H1 (cell line): ENCODE measurements at regions not wholly inside any gene's neighbourhood (a gene's known extent, or its start where the extent isn't known, plus 50 kb on each side); places are given as distances from the start of the nearest gene placed in this dataset.
A peak's percentile ranks its signal among the peaks of the same experiment; 100 is the strongest.

Experiments used
- CTCF ChIA-PET: fragments of 300-600 bp; sonication (Branson Sonifier 250); formaldehyde crosslinking; loops from one replicate; lab custom pipeline; 2021; ENCODE audit not compliant: partially characterized antibody; lab: Charles Lee
- POLR2A ChIA-PET: fragments of 300-600 bp; sonication (Branson Sonifier 250); formaldehyde crosslinking; loops from one replicate; lab custom pipeline; 2021; ENCODE audit warnings: inconsistent platforms; ENCODE audit not compliant: partially characterized antibody; lab: Charles Lee
- DNase-seq, 2 experiments: peaks; one replicate each; pipeline versions ENCODE4 v3.0.0 to v3.0.0-alpha.2; 2010 to 2022; ENCODE audit warnings: low spot score in 2 of 2, low read depth in 1 of 2, mixed read lengths in 1 of 2
- FAIRE-seq: peaks from 2 replicates; lab custom pipeline; 2011; peaks lifted over from hg19 to GRCh38; lab: Jason Lieb, UNC
- H2AFZ ChIP-seq: 2 replicates; pipeline ENCODE4 v1.8.1; 2012; ENCODE audit warnings: low read length, inconsistent platforms
- H2AK5ac ChIP-seq: 2 replicates; pipeline ENCODE4 v1.6.1; 2013; ENCODE audit warnings: low read depth, low read length
- H2BK120ac ChIP-seq: replicated peaks from 2 replicates; pipeline ENCODE3; 2013; ENCODE audit warnings: low read depth, low read length, inconsistent platforms
- H2BK12ac ChIP-seq: 2 replicates; pipeline ENCODE4 v1.6.1; 2013; ENCODE audit warnings: low read depth, low read length
- H2BK15ac ChIP-seq: 2 replicates; pipeline ENCODE4 v1.6.1; 2013; ENCODE audit warnings: low read length
- H2BK20ac ChIP-seq: 2 replicates; pipeline ENCODE4 v1.6.1; 2013; ENCODE audit warnings: low read length
- H2BK5ac ChIP-seq: 2 replicates; pipeline ENCODE4 v1.6.1; 2013; ENCODE audit warnings: low read depth, low read length
- H3K14ac ChIP-seq: 2 replicates; pipeline ENCODE4 v1.6.1; 2013; ENCODE audit warnings: inconsistent platforms; ENCODE audit not compliant: insufficient read length
- H3K18ac ChIP-seq: 2 replicates; pipeline ENCODE4 v1.6.1; 2013; ENCODE audit warnings: low read length; ENCODE audit errors: extremely low read depth
- H3K23ac ChIP-seq: 2 replicates; pipeline ENCODE4 v1.6.1; 2013; ENCODE audit warnings: inconsistent platforms; ENCODE audit not compliant: insufficient read length
- H3K23me2 ChIP-seq: 2 replicates; pipeline ENCODE4 v1.6.1; 2013; ENCODE audit warnings: low read depth, low read length
- H3K27ac ChIP-seq: 2 replicates; pipeline ENCODE4 v1.6.1; 2011; ENCODE audit warnings: low read depth, low read length, inconsistent platforms
- H3K27me3 ChIP-seq, 4 experiments: replicated peaks in 1 of 4; 1 replicate in 1 of 4; 2 replicates in 3 of 4; pipeline versions ENCODE4 v1.6.1 to v1.8.1; 2011 to 2013; ENCODE audit warnings: low read length in 3 of 4, mild to moderate bottlenecking in 3 of 4, inconsistent platforms in 2 of 4, mixed read lengths in 2 of 4, moderate library complexity in 1 of 4; ENCODE audit not compliant: control insufficient read depth in 3 of 4, insufficient read depth in 3 of 4; ENCODE audit errors: extremely low read depth in 1 of 4
- H3K36me3 ChIP-seq, 4 experiments: 2 replicates each; pipeline versions ENCODE4 v1.6.1 to v1.8.1; 2011 to 2013; ENCODE audit warnings: mild to moderate bottlenecking in 4 of 4, low read length in 3 of 4, moderate library complexity in 2 of 4, control low read depth in 1 of 4, inconsistent platforms in 1 of 4; ENCODE audit not compliant: insufficient read depth in 4 of 4, control insufficient read depth in 2 of 4
- H3K4ac ChIP-seq: replicated peaks from 2 replicates; pipeline ENCODE3; 2013; ENCODE audit warnings: low read length, low read depth, mixed read lengths, inconsistent platforms; ENCODE audit not compliant: insufficient read length
- H3K4me1 ChIP-seq, 4 experiments: replicated peaks in 1 of 4; 1 replicate in 1 of 4; 2 replicates in 3 of 4; pipeline versions ENCODE4 v1.6.1 to v1.8.1; 2011 to 2013; ENCODE audit warnings: low read length in 3 of 4, inconsistent platforms in 2 of 4, mixed read lengths in 1 of 4; ENCODE audit not compliant: insufficient read depth in 4 of 4, control insufficient read depth in 3 of 4
- H3K4me2 ChIP-seq, 2 experiments: 2 replicates each; pipeline versions ENCODE4 v1.6.1 to v1.8.1; 2011 to 2013; ENCODE audit warnings: low read depth in 2 of 2, low read length in 2 of 2, control low read depth in 1 of 2, inconsistent platforms in 1 of 2, mild to moderate bottlenecking in 1 of 2; ENCODE audit not compliant: insufficient read depth in 1 of 2
- H3K4me3 ChIP-seq, 4 experiments: fragments of 200-600, 300-600 bp in 1 of 4; sonication (generic), shearing (Covaris generic), sonication (Bioruptor Twin) in 1 of 4; 2 replicates each; pipeline versions ENCODE4 v1.5.1 to v1.8.1; 2011 to 2016; ENCODE audit warnings: low read length in 4 of 4, low read depth in 3 of 4, control low read depth in 2 of 4, inconsistent platforms in 2 of 4, mild to moderate bottlenecking in 2 of 4, mixed read lengths in 1 of 4, moderate library complexity in 1 of 4; ENCODE audit not compliant: insufficient read depth in 2 of 4; ENCODE audit errors: extremely low read depth in 1 of 4
- H3K56ac ChIP-seq: replicated peaks from 2 replicates; pipeline ENCODE3; 2013; ENCODE audit warnings: low read depth, mild to moderate bottlenecking, mixed read lengths, low read length, inconsistent platforms; ENCODE audit not compliant: insufficient read length
- H3K79me1 ChIP-seq: 2 replicates; pipeline ENCODE4 v1.6.1; 2013; ENCODE audit warnings: low read depth, low read length, control low read depth
- H3K79me2 ChIP-seq, 2 experiments: 2 replicates each; pipeline versions ENCODE4 v1.6.1 to v1.8.1; 2012 to 2013; ENCODE audit warnings: low read length in 2 of 2, mild to moderate bottlenecking in 2 of 2, inconsistent platforms in 1 of 2; ENCODE audit not compliant: insufficient read depth in 2 of 2, control insufficient read depth in 1 of 2
- H3K9ac ChIP-seq, 4 experiments: replicated peaks in 1 of 4; 1 replicate in 1 of 4; 2 replicates in 3 of 4; pipeline versions ENCODE4 v1.6.1 to v1.8.1; 2011 to 2013; ENCODE audit warnings: low read depth in 3 of 4, low read length in 3 of 4, control low read depth in 2 of 4, mild to moderate bottlenecking in 2 of 4, moderate library complexity in 2 of 4, inconsistent platforms in 1 of 4; ENCODE audit errors: extremely low read depth in 1 of 4
- H3K9me3 ChIP-seq, 2 experiments: 2 replicates each; pipeline versions ENCODE4 v1.6.1 to v1.8.1; 2012 to 2013; ENCODE audit warnings: mild to moderate bottlenecking in 2 of 2, moderate library complexity in 2 of 2, control low read depth in 1 of 2, inconsistent platforms in 1 of 2, low read depth in 1 of 2, low read length in 1 of 2, mixed read lengths in 1 of 2; ENCODE audit not compliant: insufficient read depth in 2 of 2
- H4K20me1 ChIP-seq, 2 experiments: replicated peaks in 1 of 2; 2 replicates each; pipeline versions ENCODE3 to v1.8.1; 2011 to 2013; ENCODE audit warnings: inconsistent platforms in 2 of 2, low read length in 2 of 2, mild to moderate bottlenecking in 1 of 2; ENCODE audit not compliant: insufficient read depth in 2 of 2, control insufficient read depth in 1 of 2
- H4K5ac ChIP-seq: 2 replicates; pipeline ENCODE4 v1.6.1; 2013; ENCODE audit warnings: low read length, low read depth, mixed read lengths, inconsistent platforms; ENCODE audit not compliant: insufficient read length
- H4K8ac ChIP-seq: 2 replicates; pipeline ENCODE4 v1.8.0; 2013; ENCODE audit warnings: mild to moderate bottlenecking, moderate library complexity, low read length, inconsistent platforms; ENCODE audit not compliant: insufficient read depth; ENCODE audit errors: extremely low read depth
- H4K91ac ChIP-seq: replicated peaks from 2 replicates; pipeline ENCODE3; 2013; ENCODE audit warnings: low read length, mixed read lengths, inconsistent platforms; ENCODE audit not compliant: insufficient read length
- BCL11A ChIP-seq, 2 experiments: IDR thresholded peaks; one replicate each; pipeline ENCODE4 v1.6.1; 2011; ENCODE audit warnings: low read depth in 2 of 2, low read length in 2 of 2, mild to moderate bottlenecking in 2 of 2
- WGBS, 2 experiments: shearing (Covaris generic) in 1 of 2; methylation state at CpG; one replicate each; pipeline versions ENCODE4 v1.1.6 to v1.1.7; 2013 to 2015; ENCODE audit warnings: low lambda C conversion rate in 2 of 2, mixed read lengths in 2 of 2, inconsistent platforms in 1 of 2, low coverage in 1 of 2, missing lambda C conversion rate in 1 of 2; ENCODE audit not compliant: insufficient replicate concordance in 2 of 2, insufficient coverage in 1 of 2, insufficient read length in 1 of 2; ENCODE audit errors: extremely low coverage in 1 of 2, missing lambda C conversion rate in 1 of 2; 5-methylcytosine and 5-hydroxymethylcytosine counted together

- H3K23ac ChIP-seq: no peak overlapping the region
- ChIA-PET CTCF (interaction anchor here (0.9 kb wide), 1 partner anchor 107 kb away, joined by 3 read pairs; no protein-coding TSS in a partner anchor), POLR2A (no interaction called here)
- H2BK5ac ChIP-seq: no peak overlapping the region
- no peak overlapping the region for H4K91ac ChIP-seq
- H2AFZ ChIP-seq: no peak overlapping the region
- DNase-seq (no peak), FAIRE-seq (peak; percentile 13)
- H3K56ac ChIP-seq: no peak overlapping the region
- no peak overlapping the region for H2BK12ac ChIP-seq
- no peak overlapping the region for H4K8ac ChIP-seq
- H3K9ac ChIP-seq: no peak overlapping the region
- H3K27ac ChIP-seq: no peak overlapping the region
- H4K5ac ChIP-seq: no peak overlapping the region
- no peak overlapping the region for H2BK15ac ChIP-seq
- no peaks in the 10 kb centered on the region for H3K79me1 ChIP-seq
- H2BK120ac ChIP-seq: no peak overlapping the region
- H3K23me2 ChIP-seq: no peaks in the 10 kb centered on the region
- H3K27me3 ChIP-seq: no peaks in the 10 kb centered on the region
- no peak overlapping the region for H3K4me2 ChIP-seq
- no peak overlapping the region for H3K18ac ChIP-seq
- no peaks in the 10 kb centered on the region for H3K79me2 ChIP-seq
- H3K4ac ChIP-seq: no peak overlapping the region
- H4K20me1 ChIP-seq: no peaks in the 10 kb centered on the region
- no peaks in the 10 kb centered on the region for H3K9me3 ChIP-seq
- H3K4me1 ChIP-seq: no peaks in the 10 kb centered on the region
- H3K36me3 ChIP-seq: no peaks in the 10 kb centered on the region
- no peak overlapping the region for H3K14ac ChIP-seq
- H2BK20ac ChIP-seq: no peak overlapping the region
- H2AK5ac ChIP-seq: no peak overlapping the region
- H3K4me3 ChIP-seq: no peak overlapping the region
- WGBS, 2 experiments: 88% methylated on average over 3 of the region's 3 CpGs; no CpG with 5 or more reads in 1 of the 2 experiments
- TF ChIP-seq BCL11A (IDR thresholded peaks at IDR 0.05; ENCODE audit: low read depth in 2 of 2, low read length in 2 of 2): no peak
Observed at GRCh38 chr6:82419132-82419581, 55.5 kb downstream of the TPBG start.
